GM12878 (cell line): ENCODE measurements at regions not wholly inside any gene's neighbourhood (a gene's known extent, or its start where the extent isn't known, plus 50 kb on each side); places are given as distances from the start of the nearest gene placed in this dataset.

ENCODE experiments used
- ATAC-seq: fragments of 200-7000 bp; cut with Tn5 transposase; 3 replicates; pipeline ENCODE4 v1.9.1; 2020; ENCODE audit warnings: mild to moderate bottlenecking, moderate library complexity
- BruUV-seq: library from RNA; stranded (reverse); fragments of 400-500 nt; replicated peaks from 2 replicates; lab custom pipeline; 2021; lab: Mats Ljungman, UMichigan
- CTCF ChIA-PET: fragments of 300-600 bp; sonication (Branson Sonifier 250); formaldehyde crosslinking; extraction: SDS; loops from one replicate; lab custom pipeline; 2021; ENCODE audit warnings: inconsistent platforms; lab: Yijun Ruan, JAX
- POLR2A ChIA-PET: fragments of 350-600 bp; formaldehyde crosslinking; extraction: SDS; loops from one replicate; lab custom pipeline; 2021; ENCODE audit warnings: inconsistent platforms; lab: Charles Lee
- RAD21 ChIA-PET: fragments of 300-600 bp; sonication (Branson Sonifier 250); formaldehyde crosslinking; loops from one replicate; lab custom pipeline; 2023; ENCODE audit warnings: antibody characterized with exemption; ENCODE audit not compliant: unreplicated experiment; lab: Charles Lee
- SMC1A ChIA-PET: fragments of 300-600 bp; sonication (Branson Sonifier 250); formaldehyde crosslinking; loops from one replicate; lab custom pipeline; 2023; ENCODE audit not compliant: unreplicated experiment, uncharacterized antibody; lab: Charles Lee
- DNase-seq: peaks from one replicate; pipeline ENCODE4 v3.0.0-alpha.2; 2011; ENCODE audit warnings: low read depth, low spot score
- FAIRE-seq: peaks from 3 replicates; lab custom pipeline; 2011; peaks lifted over from hg19 to GRCh38; lab: Jason Lieb, UNC
- H2AFZ ChIP-seq: 2 replicates; pipeline ENCODE4 v1.6.0; 2011; ENCODE audit warnings: low read depth, low read length, control low read depth; ENCODE audit not compliant: control insufficient read depth
- H3K27ac ChIP-seq: 2 replicates; pipeline ENCODE4 v1.5.1; 2011; ENCODE audit warnings: control low read depth; ENCODE audit not compliant: control insufficient read depth, insufficient read depth
- H3K27me3 ChIP-seq, 2 experiments: replicated peaks in 1 of 2; 2 replicates each; pipeline versions ENCODE4 v1.6.0 to v1.6.1; 2011; ENCODE audit warnings: low read length in 1 of 2; ENCODE audit not compliant: control insufficient read depth in 2 of 2, insufficient read depth in 2 of 2
- H3K36me3 ChIP-seq, 2 experiments: 2 replicates each; pipeline ENCODE4 v1.5.1; 2011; ENCODE audit warnings: low read length in 1 of 2; ENCODE audit not compliant: control insufficient read depth in 2 of 2, insufficient read depth in 2 of 2
- H3K4me1 ChIP-seq: 2 replicates; pipeline ENCODE4 v1.6.1; 2011; ENCODE audit warnings: mild to moderate bottlenecking, low read length, moderate library complexity, mixed read lengths; ENCODE audit not compliant: control insufficient read depth, insufficient read depth
- H3K4me2 ChIP-seq: 2 replicates; pipeline ENCODE4 v1.6.0; 2011; ENCODE audit warnings: control low read depth; ENCODE audit not compliant: control insufficient read depth, insufficient read depth
- H3K4me3 ChIP-seq: fragments of 200-600 bp; sonication (generic); 2 replicates; pipeline ENCODE4 v1.5.1; 2016
- H3K79me2 ChIP-seq: 2 replicates; pipeline ENCODE4 v1.6.0; 2011; ENCODE audit warnings: low read length; ENCODE audit not compliant: control insufficient read depth, insufficient read depth
- H3K9ac ChIP-seq: 2 replicates; pipeline ENCODE4 v1.8.0; 2011; ENCODE audit warnings: low read length, control low read depth, mixed read lengths; ENCODE audit not compliant: control insufficient read depth, insufficient read depth
- H3K9me3 ChIP-seq: replicated peaks from 3 replicates; pipeline ENCODE4 v1.5.1; 2011; ENCODE audit warnings: mild to moderate bottlenecking, low read length; ENCODE audit not compliant: control insufficient read depth, insufficient read depth
- H4K20me1 ChIP-seq: 2 replicates; pipeline ENCODE4 v1.6.0; 2011; ENCODE audit not compliant: control insufficient read depth, insufficient read depth
- FOXK2 ChIP-seq: fragments of 450-650 bp; IDR thresholded peaks from 2 replicates; pipeline ENCODE4 v1.6.1; 2017; ENCODE audit warnings: mild to moderate bottlenecking, moderate library complexity
- PML ChIP-seq: IDR thresholded peaks from 2 replicates; pipeline ENCODE4 v1.6.1; 2012; ENCODE audit warnings: low read length, inconsistent platforms
- WGBS: methylation state at CpG from one replicate; pipeline ENCODE4 v1.1.6; 2016; ENCODE audit warnings: low lambda C conversion rate; ENCODE audit not compliant: insufficient replicate concordance, insufficient coverage; ENCODE audit errors: missing lambda C conversion rate; 5-methylcytosine and 5-hydroxymethylcytosine counted together
- in situ Hi-C: fragments of 300-500 bp; cut with MboI; formaldehyde crosslinking; loops from 9 replicates; pipeline ENCODE4 v1.14.3; 2018; ENCODE audit warnings: mixed read lengths
- intact Hi-C: fragments of 100-400 bp; cut with micrococcal nuclease; formaldehyde crosslinking; loops from one replicate; pipeline ENCODE4 v1.14.2; 2022; ENCODE audit not compliant: unreplicated experiment
- TF ChIP-seq, protein P1 (sequence below): fragments of 450-650 bp; IDR thresholded peaks from 2 replicates; pipeline ENCODE4 v1.6.1; 2017; ENCODE audit warnings: borderline replicate concordance

DNA sequence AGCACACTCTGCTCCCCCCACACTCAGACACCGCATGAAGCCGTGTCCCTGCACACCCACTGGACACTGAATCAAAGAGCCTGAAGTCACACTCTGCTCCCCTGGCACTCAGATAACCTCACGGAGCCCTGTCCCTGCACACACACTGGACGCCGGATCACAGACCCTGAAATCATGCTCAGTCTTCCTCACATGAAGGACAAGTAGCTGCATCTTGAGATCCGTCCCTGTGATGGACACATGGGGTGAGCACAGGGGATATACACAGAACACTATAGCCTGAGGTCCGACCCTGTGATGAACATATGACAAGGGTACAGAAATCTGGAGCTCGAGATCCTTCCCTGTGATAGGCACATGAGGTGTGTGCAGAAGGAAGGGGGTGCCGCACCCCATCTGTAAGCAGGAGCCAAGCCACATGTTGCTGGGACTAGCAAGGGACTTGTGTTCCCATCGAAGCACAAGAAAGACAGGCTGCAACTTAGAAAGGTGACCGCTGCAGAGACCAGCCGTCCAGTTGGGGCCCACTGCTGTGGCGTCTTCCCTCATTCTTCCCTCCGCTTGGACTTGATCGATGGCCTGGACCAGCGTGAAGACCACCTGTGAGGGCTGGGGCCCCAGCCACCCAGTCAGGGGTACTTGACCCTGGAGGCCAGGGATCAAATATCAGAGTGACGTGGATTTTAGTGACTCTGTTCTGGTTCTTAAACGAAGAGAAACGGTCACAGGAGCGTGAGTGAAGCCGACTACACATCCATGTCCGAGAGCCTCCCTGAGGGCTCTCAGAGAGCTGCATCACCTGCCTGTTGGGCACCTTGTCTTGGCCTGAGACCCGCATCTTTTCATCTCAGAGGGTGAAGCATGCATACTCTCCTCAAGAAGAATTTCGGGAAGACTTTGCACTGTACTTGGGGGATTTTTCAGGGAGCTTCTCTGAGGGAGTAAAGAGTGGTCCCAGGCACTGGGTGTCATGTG, 391.7 kb upstream of the SALL3 start (continued):
- TF ChIP-seq, protein P1, sequence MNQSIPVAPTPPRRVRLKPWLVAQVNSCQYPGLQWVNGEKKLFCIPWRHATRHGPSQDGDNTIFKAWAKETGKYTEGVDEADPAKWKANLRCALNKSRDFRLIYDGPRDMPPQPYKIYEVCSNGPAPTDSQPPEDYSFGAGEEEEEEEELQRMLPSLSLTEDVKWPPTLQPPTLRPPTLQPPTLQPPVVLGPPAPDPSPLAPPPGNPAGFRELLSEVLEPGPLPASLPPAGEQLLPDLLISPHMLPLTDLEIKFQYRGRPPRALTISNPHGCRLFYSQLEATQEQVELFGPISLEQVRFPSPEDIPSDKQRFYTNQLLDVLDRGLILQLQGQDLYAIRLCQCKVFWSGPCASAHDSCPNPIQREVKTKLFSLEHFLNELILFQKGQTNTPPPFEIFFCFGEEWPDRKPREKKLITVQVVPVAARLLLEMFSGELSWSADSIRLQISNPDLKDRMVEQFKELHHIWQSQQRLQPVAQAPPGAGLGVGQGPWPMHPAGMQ, result no peak
- no peak for TF ChIP-seq FOXK2

DNA sequence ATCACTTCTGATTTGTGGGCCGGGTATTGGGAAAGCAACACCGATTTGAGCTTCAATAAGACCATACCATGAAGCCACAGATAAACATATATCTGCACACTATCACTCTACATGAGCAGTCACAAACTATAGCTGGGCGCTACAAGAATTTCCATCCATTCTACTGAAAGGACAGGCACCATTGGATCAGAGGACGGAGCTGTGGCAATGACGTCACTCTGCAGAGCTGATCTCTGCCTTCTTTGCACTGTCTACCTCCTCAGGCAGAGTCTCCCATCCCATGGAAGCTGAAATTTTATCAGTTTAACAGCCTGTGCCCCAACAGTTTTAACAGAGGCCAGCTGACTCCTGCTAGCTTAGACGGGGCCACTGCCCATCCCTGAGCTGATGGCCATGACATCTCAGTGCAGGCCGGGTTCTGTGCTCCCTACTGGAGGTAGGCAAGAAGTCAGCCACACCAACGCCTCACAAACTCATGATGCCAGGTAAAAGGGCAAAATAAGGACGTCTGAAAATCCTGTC, 389.6 kb upstream of the SALL3 start:
- ATAC-seq, result no peak
- no peak for FAIRE-seq
- Histone ChIP-seq H3K79me2 (no peaks in the 10 kb centered on the region), H3K9me3 (no peaks in the 10 kb centered on the region), H3K27me3 (no peaks in the 10 kb centered on the region), H3K4me3 (no peak overlapping the region), H3K36me3 (no peaks in the 10 kb centered on the region), H2AFZ (no peak overlapping the region), H3K4me2 (no peak overlapping the region), H3K27ac (no peak overlapping the region), H3K4me1 (no peaks in the 10 kb centered on the region), H3K9ac (no peak overlapping the region), H4K20me1 (no peaks in the 10 kb centered on the region)
- no peak for TF ChIP-seq PML
- ChIA-PET POLR2A (no interaction called here), CTCF (no interaction called here), SMC1A (no interaction called here), RAD21 (no interaction called here)
- intact Hi-C loops, result no loop called here
- WGBS, result 18% methylated on average over 9 of the region's 9 CpGs
- no TSS peak for BruUV-seq
- no peak for DNase-seq
- in situ Hi-C loops, result loop anchor here (10.0 kb wide), 1 partner anchor 55 kb away; no protein-coding TSS in a partner anchor
